Activated naive CD8-positive, alpha-beta T cell treated with anti-CD3 and anti-CD28 coated beads for 36 hours (primary cell): ENCODE measurements at regions not wholly inside any gene's neighbourhood (a gene's known extent, or its start where the extent isn't known, plus 50 kb on each side); places are given as distances from the start of the nearest gene placed in this dataset.
"Not testable (repeated sequence)": the region's sequence is repeated elsewhere in the genome, so short reads cannot be mapped to it uniquely, and the experiment has no call there.

Source experiments
- DNase-seq: peaks from one replicate; pipeline ENCODE4 v3.0.0; 2021
- H3K27ac Mint-ChIP-seq: one replicate; pipeline ENCODE4 v1.8.0; 2022; ENCODE audit warnings: mild to moderate bottlenecking, moderate library complexity, mixed read lengths
- H3K27me3 Mint-ChIP-seq: one replicate; pipeline ENCODE4 v1.8.0; 2022; ENCODE audit warnings: mild to moderate bottlenecking, mixed read lengths
- H3K36me3 Mint-ChIP-seq: one replicate; pipeline ENCODE4 v1.8.0; 2021; ENCODE audit warnings: mild to moderate bottlenecking, mixed read lengths
- H3K4me1 Mint-ChIP-seq: one replicate; pipeline ENCODE4 v1.8.0; 2021; ENCODE audit warnings: mixed read lengths
- H3K4me3 Mint-ChIP-seq: one replicate; pipeline ENCODE4 v1.8.0; 2022; ENCODE audit warnings: mild to moderate bottlenecking, moderate library complexity, mixed read lengths
- H3K9me3 Mint-ChIP-seq: one replicate; pipeline ENCODE4 v1.8.0; 2022; ENCODE audit warnings: mixed read lengths

DNA sequence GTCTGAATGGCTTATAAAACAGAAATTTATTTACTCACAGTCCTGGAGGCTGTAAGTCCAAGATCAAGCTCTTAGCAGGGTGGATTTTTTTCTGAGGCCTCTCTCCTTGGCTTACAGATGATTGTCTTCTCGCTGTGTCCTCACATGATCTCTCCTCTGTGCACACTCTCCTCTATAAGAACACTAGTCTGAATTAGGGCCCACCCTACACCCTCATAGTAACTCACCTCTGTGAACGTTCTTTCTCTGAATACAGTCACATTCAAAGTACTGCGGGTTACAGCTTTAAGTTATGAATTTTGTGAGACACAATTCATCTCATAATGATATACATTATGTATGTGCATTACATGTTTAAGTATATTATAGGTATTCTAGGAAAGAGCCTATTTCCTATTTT lies 135.7 kb upstream of the ATXN7L3B start:
- Mint-ChIP-seq H3K27me3 (no peaks in the 10 kb centered on the region), H3K4me3 (no peak overlapping the region), H3K4me1 (no peaks in the 10 kb centered on the region), H3K27ac (no peak overlapping the region), H3K9me3 (no peaks in the 10 kb centered on the region), H3K36me3 (no peaks in the 10 kb centered on the region)
- DNase-seq: no peak

DNA sequence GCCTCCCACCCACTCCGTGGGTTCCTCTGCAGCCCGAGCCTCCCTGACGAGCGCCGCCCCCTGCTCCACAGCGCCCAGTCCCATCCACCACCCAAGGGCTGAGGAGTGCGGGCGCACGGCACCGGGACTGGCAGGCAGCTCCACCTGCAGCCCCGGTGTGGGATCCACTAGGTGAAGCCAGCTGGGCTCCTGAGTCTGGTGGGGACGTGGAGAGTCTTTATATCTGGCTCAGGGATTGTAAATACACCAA lies 134.5 kb upstream of the ATXN7L3B start:
- H3K4me1 Mint-ChIP-seq, H3K27me3 Mint-ChIP-seq: not testable (repeated sequence)

DNA sequence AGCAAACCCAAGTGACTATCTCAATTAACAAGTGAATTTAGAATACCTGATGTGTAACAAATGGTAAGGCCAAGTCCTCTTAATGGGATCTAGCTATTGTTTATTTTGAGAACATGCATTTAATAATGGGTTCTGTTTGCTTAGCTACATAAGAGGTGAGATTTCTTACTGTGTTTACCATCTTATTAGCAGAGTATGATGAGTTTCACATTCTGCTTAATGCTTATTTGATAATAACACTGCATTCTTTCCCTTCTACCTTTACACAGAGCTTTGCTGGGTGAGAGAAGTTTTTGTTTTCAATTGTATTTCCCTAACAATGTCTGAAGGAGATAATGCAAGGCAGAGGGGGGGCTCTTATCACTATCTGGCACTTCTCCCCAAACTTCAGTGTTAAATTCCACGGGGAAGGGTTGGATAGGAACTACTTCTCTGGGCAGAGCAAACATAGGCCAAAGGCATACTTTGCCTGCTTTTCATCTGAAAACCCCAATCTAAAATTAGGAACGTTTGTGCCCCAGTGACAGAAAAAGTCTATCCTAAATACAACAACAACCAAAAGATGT lies 129.0 kb upstream of the ATXN7L3B start:
- no peaks in the 10 kb centered on the region for H3K9me3 Mint-ChIP-seq
- DNase-seq: no peak
- no peaks in the 10 kb centered on the region for H3K36me3 Mint-ChIP-seq
- H3K4me3 Mint-ChIP-seq: no peak overlapping the region
- peaks cover 3% of the 10 kb centered on the region for H3K27me3 Mint-ChIP-seq
- H3K4me1 Mint-ChIP-seq: no peaks in the 10 kb centered on the region
- no peak overlapping the region for H3K27ac Mint-ChIP-seq

More for the DNA sequence above, 134.5 kb upstream of the ATXN7L3B start:
- H3K36me3 Mint-ChIP-seq, H3K9me3 Mint-ChIP-seq, H3K27ac Mint-ChIP-seq, DNase-seq, H3K4me3 Mint-ChIP-seq: not testable (repeated sequence)

- Mint-ChIP-seq H3K27ac (no peak overlapping the region), H3K36me3 (no peaks in the 10 kb centered on the region), H3K9me3 (no peaks in the 10 kb centered on the region), H3K4me3 (no peak overlapping the region), H3K4me1 (no peaks in the 10 kb centered on the region), H3K27me3 (peaks cover 3% of the 10 kb centered on the region)
- no peak for DNase-seq
Observed at GRCh38 chr12:74412606-74413230, 124.9 kb upstream of the ATXN7L3B start.

DNA sequence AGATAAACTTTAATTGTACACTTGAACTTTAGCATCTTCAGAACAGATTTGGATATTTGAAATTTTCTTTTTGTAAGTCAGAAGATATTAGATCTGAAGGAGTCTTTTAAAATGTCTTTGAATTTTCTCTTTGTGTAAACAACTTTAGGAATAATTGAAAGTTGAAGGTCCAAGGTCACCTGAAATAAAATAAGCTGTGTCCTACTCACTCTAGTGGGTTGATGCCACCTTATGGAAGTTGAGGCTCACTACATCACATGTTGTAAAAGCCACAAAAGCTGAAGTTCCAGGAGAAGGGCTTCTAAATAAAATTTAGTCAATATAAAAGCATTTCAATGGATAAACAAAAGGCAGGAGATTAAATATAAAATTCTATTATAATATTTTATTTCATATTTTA lies 122.0 kb upstream of the ATXN7L3B start:
- Mint-ChIP-seq H3K9me3 (no peaks in the 10 kb centered on the region), H3K4me3 (no peak overlapping the region), H3K27me3 (peaks cover 6% of the 10 kb centered on the region), H3K36me3 (no peaks in the 10 kb centered on the region), H3K27ac (no peak overlapping the region), H3K4me1 (no peaks in the 10 kb centered on the region)
- DNase-seq: no peak

- no peak for DNase-seq
- Mint-ChIP-seq H3K4me1 (no peaks in the 10 kb centered on the region), H3K36me3 (no peaks in the 10 kb centered on the region), H3K27me3 (peaks cover 3% of the 10 kb centered on the region), H3K9me3 (no peaks in the 10 kb centered on the region), H3K27ac (no peak overlapping the region), H3K4me3 (no peak overlapping the region)
Observed at GRCh38 chr12:74418573-74418972, 119.1 kb upstream of the ATXN7L3B start.

GRCh38 chr12:74424778-74425177 lies 112.9 kb upstream of the ATXN7L3B start:
- H3K27me3 Mint-ChIP-seq: peaks cover 3% of the 10 kb centered on the region
- no peaks in the 10 kb centered on the region for H3K4me1 Mint-ChIP-seq
- no peak overlapping the region for H3K27ac Mint-ChIP-seq

DNA sequence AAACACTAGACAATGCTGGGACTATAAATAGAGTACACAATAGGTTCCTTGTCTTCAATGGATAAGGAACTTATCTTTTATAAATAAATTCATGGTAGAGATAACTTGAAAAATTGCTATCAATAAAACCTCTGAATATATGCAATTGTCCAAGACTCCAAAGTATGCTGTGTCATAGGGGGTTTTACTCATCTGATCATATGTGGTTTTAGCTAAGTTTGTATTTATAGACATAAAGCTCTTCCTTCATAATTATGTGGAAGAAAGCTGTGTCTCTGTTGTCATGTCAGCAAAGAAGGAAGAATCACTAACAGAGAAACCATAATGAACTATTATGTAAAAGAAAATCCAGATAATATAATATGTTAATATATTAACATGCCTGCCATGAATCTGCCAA lies 111.5 kb upstream of the ATXN7L3B start:
- no peaks in the 10 kb centered on the region for H3K27me3 Mint-ChIP-seq
- DNase-seq: no peak
- no peaks in the 10 kb centered on the region for H3K36me3 Mint-ChIP-seq
- H3K9me3 Mint-ChIP-seq: peaks cover 1% of the 10 kb centered on the region
- H3K4me1 Mint-ChIP-seq: no peaks in the 10 kb centered on the region
- no peak overlapping the region for H3K27ac Mint-ChIP-seq
- H3K4me3 Mint-ChIP-seq: no peak overlapping the region

More at GRCh38 chr12:74424778-74425177, 112.9 kb upstream of the ATXN7L3B start:
- DNase-seq: no peak
- no peaks in the 10 kb centered on the region for H3K36me3 Mint-ChIP-seq
- H3K9me3 Mint-ChIP-seq: peaks cover 1% of the 10 kb centered on the region
- no peak overlapping the region for H3K4me3 Mint-ChIP-seq

GRCh38 chr12:74429535-74429934 lies 108.1 kb upstream of the ATXN7L3B start:
- Mint-ChIP-seq H3K27ac (no peak overlapping the region), H3K4me3 (no peak overlapping the region), H3K36me3 (no peaks in the 10 kb centered on the region), H3K4me1 (no peaks in the 10 kb centered on the region), H3K9me3 (peaks cover 1% of the 10 kb centered on the region), H3K27me3 (no peaks in the 10 kb centered on the region)
- DNase-seq: no peak

- Mint-ChIP-seq H3K9me3 (peaks cover 1% of the 10 kb centered on the region), H3K4me1 (no peaks in the 10 kb centered on the region), H3K27ac (no peak overlapping the region), H3K36me3 (no peaks in the 10 kb centered on the region), H3K4me3 (no peak overlapping the region), H3K27me3 (no peaks in the 10 kb centered on the region)
- no peak for DNase-seq
Observed at GRCh38 chr12:74431801-74432200, 105.8 kb upstream of the ATXN7L3B start.

GRCh38 chr12:74440469-74440868 lies 97.2 kb upstream of the ATXN7L3B start:
- no peaks in the 10 kb centered on the region for H3K27me3 Mint-ChIP-seq
- H3K4me3 Mint-ChIP-seq: no peak overlapping the region
- H3K36me3 Mint-ChIP-seq: no peaks in the 10 kb centered on the region
- H3K9me3 Mint-ChIP-seq: no peaks in the 10 kb centered on the region
- no peak for DNase-seq
- H3K27ac Mint-ChIP-seq: no peak overlapping the region
- H3K4me1 Mint-ChIP-seq: no peaks in the 10 kb centered on the region

DNA sequence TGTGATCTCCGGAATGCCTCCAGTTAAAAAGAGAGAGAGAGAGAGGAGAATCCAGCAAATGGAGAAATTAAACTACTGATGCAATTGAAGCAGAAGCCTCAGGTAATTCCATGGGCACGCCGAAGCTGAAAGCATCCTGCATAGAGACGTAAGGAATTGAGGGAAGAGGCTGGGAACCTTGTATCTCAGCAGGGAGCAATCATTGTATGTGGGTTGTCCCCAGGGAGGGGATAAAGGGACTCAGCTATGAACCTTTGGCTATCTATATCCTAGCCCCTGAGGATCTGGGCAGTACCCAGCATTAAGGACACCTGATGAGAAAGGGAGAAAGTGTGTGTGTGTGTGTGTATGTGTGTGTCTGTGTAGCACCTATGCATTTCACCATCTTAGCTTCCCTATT lies 95.8 kb upstream of the ATXN7L3B start:
- H3K36me3 Mint-ChIP-seq: no peaks in the 10 kb centered on the region
- no peaks in the 10 kb centered on the region for H3K27me3 Mint-ChIP-seq

DNA sequence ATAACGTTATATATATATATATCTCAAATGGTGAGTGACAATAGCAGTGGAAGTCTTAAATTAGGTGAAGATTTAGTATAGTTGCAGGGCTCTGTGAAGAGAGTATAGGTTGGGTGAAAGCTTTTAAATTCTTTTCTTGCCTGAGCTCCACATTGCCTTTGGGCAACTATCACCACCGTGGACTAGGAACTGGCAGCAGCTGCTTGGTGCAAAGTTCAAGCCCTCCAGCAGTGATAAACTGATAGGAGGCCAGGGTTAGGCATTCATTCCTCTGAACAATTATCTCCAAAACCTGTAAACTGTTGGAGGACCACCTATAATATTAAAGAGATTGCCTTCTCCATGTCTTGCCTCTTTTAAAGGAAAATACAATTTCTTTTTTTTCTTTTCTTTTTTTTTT lies 91.2 kb upstream of the ATXN7L3B start:
- H3K27me3 Mint-ChIP-seq: no peaks in the 10 kb centered on the region
- no peaks in the 10 kb centered on the region for H3K4me1 Mint-ChIP-seq
- DNase-seq: no peak
- no peak overlapping the region for H3K4me3 Mint-ChIP-seq
- no peaks in the 10 kb centered on the region for H3K9me3 Mint-ChIP-seq
- H3K27ac Mint-ChIP-seq: no peak overlapping the region
- H3K36me3 Mint-ChIP-seq: no peaks in the 10 kb centered on the region

More for the DNA sequence above, 95.8 kb upstream of the ATXN7L3B start:
- no peaks in the 10 kb centered on the region for H3K9me3 Mint-ChIP-seq
- DNase-seq: no peak
- no peak overlapping the region for H3K4me3 Mint-ChIP-seq
- H3K27ac Mint-ChIP-seq: no peak overlapping the region
- H3K4me1 Mint-ChIP-seq: no peaks in the 10 kb centered on the region

DNA sequence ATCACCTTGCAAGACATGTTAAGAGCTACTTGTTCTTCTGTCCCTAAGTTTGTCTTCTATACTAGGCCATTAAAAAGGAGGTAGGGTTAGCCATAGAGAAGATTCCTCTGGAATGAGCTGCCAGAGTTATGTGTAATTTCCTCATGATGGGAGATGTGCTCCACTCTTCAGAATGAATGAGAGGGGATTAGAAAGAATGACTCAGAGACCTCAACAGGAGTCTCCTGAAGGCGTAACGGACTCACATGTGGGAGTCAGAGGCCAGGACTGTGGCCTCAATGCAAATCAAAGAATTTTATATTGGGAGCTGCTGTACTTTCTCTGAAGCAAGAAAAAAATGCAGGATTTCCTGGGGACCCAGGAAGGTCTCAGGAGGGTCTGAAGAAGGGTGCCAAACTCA lies 87.8 kb upstream of the ATXN7L3B start:
- no peaks in the 10 kb centered on the region for H3K4me1 Mint-ChIP-seq
- H3K4me3 Mint-ChIP-seq: no peak overlapping the region
- H3K9me3 Mint-ChIP-seq: no peaks in the 10 kb centered on the region
- H3K27me3 Mint-ChIP-seq: no peaks in the 10 kb centered on the region
- no peaks in the 10 kb centered on the region for H3K36me3 Mint-ChIP-seq
- DNase-seq: no peak
- no peak overlapping the region for H3K27ac Mint-ChIP-seq

DNA sequence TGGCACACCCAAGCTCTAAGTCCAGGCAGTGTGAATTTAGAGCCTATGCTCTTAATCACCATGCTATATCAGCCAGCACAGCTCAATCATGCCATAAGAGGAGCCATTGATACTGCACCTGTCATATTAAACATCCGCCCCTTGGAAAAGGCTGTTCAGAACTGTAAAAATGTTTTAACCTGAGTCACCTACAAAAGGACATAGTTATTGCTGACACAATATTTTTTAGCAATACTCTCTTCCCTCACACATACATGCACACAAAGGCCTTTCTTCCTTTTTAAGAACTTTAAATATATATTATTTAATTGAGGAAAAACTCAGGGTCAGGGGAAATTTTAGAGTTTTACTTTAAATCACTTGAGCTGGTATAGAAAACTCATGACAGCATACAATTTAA lies 83.5 kb upstream of the ATXN7L3B start:
- no peak for DNase-seq
- H3K4me3 Mint-ChIP-seq: no peak overlapping the region
- no peaks in the 10 kb centered on the region for H3K4me1 Mint-ChIP-seq
- H3K36me3 Mint-ChIP-seq: no peaks in the 10 kb centered on the region
- H3K9me3 Mint-ChIP-seq: no peaks in the 10 kb centered on the region
- H3K27me3 Mint-ChIP-seq: no peaks in the 10 kb centered on the region
- H3K27ac Mint-ChIP-seq: no peak overlapping the region

DNA sequence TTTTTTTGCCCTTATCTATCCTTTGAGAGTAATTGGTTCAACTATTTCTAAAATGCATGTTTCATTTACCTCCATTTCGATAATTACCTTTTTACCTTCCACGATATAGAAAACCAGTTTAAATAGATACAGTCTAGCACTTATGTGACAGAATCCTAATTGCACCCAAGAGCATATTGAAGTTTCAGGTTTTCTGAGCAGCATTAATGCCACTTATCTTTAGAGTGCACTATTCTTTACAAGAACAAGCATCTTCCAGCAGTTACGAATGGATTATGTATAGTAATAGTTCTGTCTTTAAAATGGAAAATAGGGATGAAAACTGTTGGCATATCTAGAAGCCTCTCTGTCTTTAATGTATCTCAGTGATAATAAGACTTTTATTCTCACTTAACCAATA lies 82.2 kb upstream of the ATXN7L3B start:
- no peaks in the 10 kb centered on the region for H3K27me3 Mint-ChIP-seq
- H3K4me3 Mint-ChIP-seq: no peak overlapping the region
- no peaks in the 10 kb centered on the region for H3K9me3 Mint-ChIP-seq
- no peak for DNase-seq
- H3K27ac Mint-ChIP-seq: no peak overlapping the region
- no peaks in the 10 kb centered on the region for H3K4me1 Mint-ChIP-seq
- no peaks in the 10 kb centered on the region for H3K36me3 Mint-ChIP-seq
